Thyroid gland (tissue), 4 donors: ENCODE measurements at regions not wholly inside any gene's neighbourhood (a gene's known extent, or its start where the extent isn't known, plus 50 kb on each side); places are given as distances from the start of the nearest gene placed in this dataset.
"Not testable (repeated sequence)": the region's sequence is repeated elsewhere in the genome, so short reads cannot be mapped to it uniquely, and the experiment has no call there.

Experiments
- DNase-seq, 2 donors: peaks; one replicate each; pipeline ENCODE4 v3.0.0-alpha.2; 2019
- H3K27ac ChIP-seq, 3 donors: fragments of 200-600 bp; sonication (generic); 1 replicate in 2 of 3; 2 replicates in 1 of 3; pipeline ENCODE4 v1.5.1; 2016 to 2019; ENCODE audit warnings: mild to moderate bottlenecking in 1 of 3, moderate library complexity in 1 of 3
- H3K27me3 ChIP-seq: fragments of 200-600 bp; sonication (generic); one replicate; pipeline ENCODE4 v1.5.1; 2019
- H3K36me3 ChIP-seq, 2 donors: fragments of 200-600 bp; sonication (generic); one replicate each; pipeline ENCODE4 v1.5.1; 2016 to 2019
- H3K4me1 ChIP-seq, 2 donors: fragments of 200-600 bp; sonication (generic); one replicate each; pipeline ENCODE4 v1.5.1; 2017 to 2019
- H3K4me3 ChIP-seq, 3 donors: fragments of 200-600 bp; sonication (generic); replicated peaks in 1 of 3; 1 replicate in 2 of 3; 2 replicates in 1 of 3; pipeline ENCODE4 v1.5.1; 2016; ENCODE audit warnings: mild to moderate bottlenecking in 1 of 3
- H3K9me3 ChIP-seq: fragments of 200-600 bp; sonication (generic); one replicate; pipeline ENCODE4 v1.5.1; 2017
- POLR2A ChIP-seq, 2 donors: fragments of 450-650 bp; IDR thresholded peaks; one replicate each; pipeline ENCODE4 v1.6.1; 2017; ENCODE audit warnings: antibody characterized with exemption in 2 of 2, mild to moderate bottlenecking in 2 of 2, moderate library complexity in 1 of 2
- WGBS, 2 donors: methylation state at CpG; one replicate each; pipeline ENCODE4 v1.1.5; 2017; 5-methylcytosine and 5-hydroxymethylcytosine counted together
- intact Hi-C: fragments of 100-400 bp; cut with DNase I; formaldehyde crosslinking; loops from one replicate; pipeline ENCODE4 v1.15.1; 2023
- TF ChIP-seq, protein P1 (sequence below), 6 experiments: fragments of 200-600 bp in 3 of 6; fragments of 450-650 bp in 3 of 6; sonication (generic) in 3 of 6; IDR thresholded peaks; one replicate each; pipeline ENCODE4 v1.5.1; 2016 to 2019; ENCODE audit warnings: antibody characterized with exemption in 6 of 6, mild to moderate bottlenecking in 2 of 6, inconsistent platforms in 1 of 6, moderate library complexity in 1 of 6

DNA sequence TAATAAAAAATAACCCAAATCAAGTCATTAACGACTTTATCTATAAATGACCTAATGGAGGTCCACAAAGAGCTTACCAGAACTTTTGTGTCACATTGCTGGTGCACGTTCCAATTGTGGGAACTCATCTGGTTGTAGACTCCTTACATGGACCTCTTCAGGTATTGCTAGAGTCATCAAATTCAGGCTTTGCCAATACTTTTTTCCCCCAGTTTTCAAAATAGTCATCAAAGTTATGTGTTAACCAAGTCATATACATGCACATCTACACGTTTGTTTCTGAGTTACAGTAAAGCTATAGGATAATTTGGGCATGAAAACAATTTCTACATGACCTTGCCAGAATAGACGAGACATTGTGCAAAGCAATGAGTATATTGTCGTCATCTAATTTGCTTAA, 76.2 kb upstream of the ADAMTS18 start:
- Histone ChIP-seq H3K9me3 (no peaks in the 10 kb centered on the region), H3K27me3 (no peaks in the 10 kb centered on the region), H3K4me1 (no peaks in the 10 kb centered on the region), H3K36me3 (no peaks in the 10 kb centered on the region), H3K27ac (no peak overlapping the region), H3K4me3 (no peak overlapping the region)
- intact Hi-C loops: no loop called here
- TF ChIP-seq, protein P1, sequence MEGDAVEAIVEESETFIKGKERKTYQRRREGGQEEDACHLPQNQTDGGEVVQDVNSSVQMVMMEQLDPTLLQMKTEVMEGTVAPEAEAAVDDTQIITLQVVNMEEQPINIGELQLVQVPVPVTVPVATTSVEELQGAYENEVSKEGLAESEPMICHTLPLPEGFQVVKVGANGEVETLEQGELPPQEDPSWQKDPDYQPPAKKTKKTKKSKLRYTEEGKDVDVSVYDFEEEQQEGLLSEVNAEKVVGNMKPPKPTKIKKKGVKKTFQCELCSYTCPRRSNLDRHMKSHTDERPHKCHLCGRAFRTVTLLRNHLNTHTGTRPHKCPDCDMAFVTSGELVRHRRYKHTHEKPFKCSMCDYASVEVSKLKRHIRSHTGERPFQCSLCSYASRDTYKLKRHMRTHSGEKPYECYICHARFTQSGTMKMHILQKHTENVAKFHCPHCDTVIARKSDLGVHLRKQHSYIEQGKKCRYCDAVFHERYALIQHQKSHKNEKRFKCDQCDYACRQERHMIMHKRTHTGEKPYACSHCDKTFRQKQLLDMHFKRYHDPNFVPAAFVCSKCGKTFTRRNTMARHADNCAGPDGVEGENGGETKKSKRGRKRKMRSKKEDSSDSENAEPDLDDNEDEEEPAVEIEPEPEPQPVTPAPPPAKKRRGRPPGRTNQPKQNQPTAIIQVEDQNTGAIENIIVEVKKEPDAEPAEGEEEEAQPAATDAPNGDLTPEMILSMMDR (IDR thresholded peaks at IDR 0.05): no peak
- TF ChIP-seq POLR2A (IDR thresholded peaks at IDR 0.05): no peak
- 83 to 91% methylated on average over 5 of the region's 5 CpGs for WGBS, 2 donors
- no peak for DNase-seq

DNA sequence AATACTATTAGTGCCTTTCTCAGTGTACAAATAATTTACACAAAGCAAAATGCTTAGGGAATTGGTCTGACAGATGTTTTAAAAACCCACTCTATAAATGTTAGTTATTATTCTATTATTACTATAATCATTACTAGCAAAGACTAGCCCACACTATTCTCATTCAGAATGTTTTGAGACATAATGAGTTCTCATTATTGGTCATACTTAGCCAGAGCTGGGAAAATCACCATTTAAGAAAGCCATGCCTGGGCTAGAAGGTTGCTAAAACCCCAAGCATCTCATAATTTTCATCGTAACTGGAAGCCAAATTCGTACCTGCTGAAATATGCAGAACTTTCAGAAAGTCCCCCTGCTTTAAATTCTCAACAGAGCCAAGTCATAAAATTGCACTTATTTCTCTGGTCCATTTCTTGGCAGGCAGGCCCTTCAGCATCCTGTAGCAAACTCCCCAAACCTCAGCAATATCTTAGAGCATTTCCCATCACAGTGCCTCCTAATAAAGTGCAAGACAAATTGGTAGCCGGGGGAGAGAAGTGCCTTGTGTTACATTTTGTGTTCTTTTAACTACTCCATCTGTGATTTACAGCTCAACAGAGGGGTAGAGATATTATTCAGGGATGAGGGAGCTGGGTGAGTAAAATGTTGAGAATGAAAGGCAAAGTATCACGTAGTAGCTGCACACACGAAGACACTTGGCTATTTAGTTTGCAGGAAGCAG, 79.8 kb upstream of the ADAMTS18 start:
- WGBS, 2 donors: 78 to 79% methylated on average over 5 of the region's 5 CpGs
- DNase-seq: no peak
- Histone ChIP-seq H3K4me3 (no peak overlapping the region), H3K36me3 (no peaks in the 10 kb centered on the region), H3K4me1 (no peaks in the 10 kb centered on the region), H3K9me3 (no peaks in the 10 kb centered on the region), H3K27me3 (no peaks in the 10 kb centered on the region), H3K27ac (no peak overlapping the region)
- intact Hi-C loops: no loop called here
- TF ChIP-seq, protein P1 (IDR thresholded peaks at IDR 0.05): no peak
- no peak for TF ChIP-seq POLR2A (IDR thresholded peaks at IDR 0.05)

DNA sequence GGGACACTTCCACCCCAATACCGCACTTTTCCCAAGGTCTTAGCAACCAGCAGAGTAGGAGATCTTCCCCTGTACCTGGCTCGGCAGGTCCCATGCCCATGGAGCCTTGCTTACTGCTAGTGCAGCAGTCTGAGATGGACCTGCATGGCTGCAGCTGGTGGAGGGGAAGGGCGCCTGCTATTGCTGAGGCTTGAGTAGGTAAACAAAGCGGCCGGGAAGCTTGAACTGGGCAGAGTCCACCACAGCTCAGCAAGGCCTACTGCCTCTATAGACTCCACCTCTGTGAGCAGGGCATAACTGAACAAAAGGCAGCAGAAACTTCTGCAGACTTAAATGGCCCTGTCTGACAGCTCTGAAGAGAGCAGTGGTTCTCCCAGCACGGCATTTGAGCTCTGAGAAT, 90.4 kb upstream of the ADAMTS18 start:
- DNase-seq, intact Hi-C loops, H3K36me3 ChIP-seq, H3K9me3 ChIP-seq, H3K27me3 ChIP-seq, H3K4me3 ChIP-seq, H3K27ac ChIP-seq, H3K4me1 ChIP-seq: not testable (repeated sequence)
- 53 to 79% methylated on average over 5 of the region's 6 CpGs for WGBS, 2 donors

DNA sequence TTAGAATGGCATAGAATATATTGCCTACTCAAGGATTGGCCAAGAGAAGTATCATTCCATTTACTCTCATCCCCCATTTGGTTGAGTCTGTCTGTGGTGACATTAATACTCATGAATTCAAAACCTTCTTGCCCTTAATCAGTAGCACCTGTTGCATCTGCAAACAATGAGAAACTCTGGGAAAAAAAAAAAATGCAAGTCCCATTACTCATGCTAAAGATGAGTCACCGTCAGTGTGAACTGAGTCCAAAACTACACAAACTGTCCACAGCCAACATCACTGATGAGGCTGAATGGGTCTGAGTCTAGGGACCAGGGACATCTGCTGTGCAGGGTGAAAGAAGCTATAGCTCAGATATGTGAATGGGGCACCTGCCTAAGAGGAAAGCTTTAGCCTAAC, 96.9 kb upstream of the ADAMTS18 start:
- Histone ChIP-seq H3K36me3 (no peaks in the 10 kb centered on the region), H3K9me3 (no peaks in the 10 kb centered on the region), H3K4me1 (no peaks in the 10 kb centered on the region), H3K27ac (no peak overlapping the region), H3K4me3 (no peak overlapping the region), H3K27me3 (no peaks in the 10 kb centered on the region)
- no peak for TF ChIP-seq POLR2A (IDR thresholded peaks at IDR 0.05)
- TF ChIP-seq, protein P1 (IDR thresholded peaks at IDR 0.05): no peak
- DNase-seq: no peak
- 67 to 82% methylated on average over 1 of the region's 1 CpG for WGBS, 2 donors
- intact Hi-C loops: no loop called here

DNA sequence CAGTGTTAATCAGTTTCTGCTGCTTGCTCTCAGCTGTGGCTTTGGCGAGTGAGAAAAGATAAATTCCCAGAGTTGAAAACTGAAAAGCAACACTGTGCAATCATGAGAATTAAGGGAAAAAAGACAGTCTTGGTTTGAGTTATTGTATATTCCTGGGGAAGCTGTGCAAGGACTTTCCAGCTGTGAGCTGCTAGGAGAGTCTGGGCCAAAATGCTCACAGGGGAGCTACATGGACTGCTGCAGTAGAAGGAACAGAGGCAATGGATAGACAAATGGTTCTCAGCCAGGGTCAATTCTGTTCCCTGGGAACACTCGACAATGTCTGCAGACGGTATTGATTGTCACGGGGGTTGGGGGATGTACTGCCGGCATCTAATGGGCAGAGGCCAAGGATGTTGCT, 102.0 kb upstream of the ADAMTS18 start:
- Histone ChIP-seq H3K27ac (no peak overlapping the region), H3K4me3 (no peak overlapping the region), H3K27me3 (no peaks in the 10 kb centered on the region), H3K4me1 (no peaks in the 10 kb centered on the region), H3K9me3 (no peaks in the 10 kb centered on the region), H3K36me3 (no peaks in the 10 kb centered on the region)
- intact Hi-C loops: no loop called here
- 81% methylated on average over 5 of the region's 5 CpGs for WGBS, 2 donors
- TF ChIP-seq, protein P1 (IDR thresholded peaks at IDR 0.05): no peak
- TF ChIP-seq POLR2A (IDR thresholded peaks at IDR 0.05): no peak
- no peak for DNase-seq
